Activated CD8-positive, alpha-beta T cell treated with anti-CD3 and anti-CD28 coated beads, Interleukin-2, amount 10 ng/mL, durations not matched to agents 7 days and 5 days (primary cell): ENCODE measurements at regions not wholly inside any gene's neighbourhood (a gene's known extent, or its start where the extent isn't known, plus 50 kb on each side); places are given as distances from the start of the nearest gene placed in this dataset.

Source experiments
- ATAC-seq: fragments of 150-1000 bp; cut with Tn5 transposase; one replicate; pipeline ENCODE4 v1.10.0; 2021; ENCODE audit warnings: moderate library complexity
- CTCF ChIA-PET: fragments of 350-600 bp; sonication (Branson Sonifier 250); formaldehyde crosslinking; loops from one replicate; lab custom pipeline; 2021; ENCODE audit warnings: antibody characterized with exemption; lab: Charles Lee
- POLR2A ChIA-PET: fragments of 350-600 bp; sonication (Branson Sonifier 250); formaldehyde crosslinking; loops from one replicate; lab custom pipeline; 2021; ENCODE audit warnings: antibody characterized with exemption; lab: Charles Lee
- DNase-seq: peaks from one replicate; pipeline ENCODE4 v3.0.0-alpha.2; 2020
- H3K27ac Mint-ChIP-seq: one replicate; pipeline ENCODE4 v1.8.0; 2021; ENCODE audit warnings: mild to moderate bottlenecking, mixed read lengths
- H3K27me3 Mint-ChIP-seq: one replicate; pipeline ENCODE4 v1.8.0; 2021; ENCODE audit warnings: low read depth, mixed read lengths
- H3K36me3 Mint-ChIP-seq: one replicate; pipeline ENCODE4 v1.8.0; 2021; ENCODE audit warnings: low read depth, mixed read lengths
- H3K4me1 Mint-ChIP-seq: one replicate; pipeline ENCODE4 v1.8.0; 2021; ENCODE audit warnings: low read depth, mixed read lengths
- H3K4me3 Mint-ChIP-seq: one replicate; pipeline ENCODE4 v1.8.0; 2021; ENCODE audit warnings: mild to moderate bottlenecking, mixed read lengths
- H3K9me3 Mint-ChIP-seq: one replicate; pipeline ENCODE4 v1.8.0; 2022; ENCODE audit warnings: mixed read lengths; ENCODE audit not compliant: insufficient read depth

- no peaks in the 10 kb centered on the region for H3K27me3 Mint-ChIP-seq
- H3K27ac Mint-ChIP-seq = no peak overlapping the region
- H3K9me3 Mint-ChIP-seq = peaks cover 21% of the 10 kb centered on the region
- H3K36me3 Mint-ChIP-seq = no peaks in the 10 kb centered on the region
- no peak overlapping the region for H3K4me3 Mint-ChIP-seq
- POLR2A ChIA-PET = no interaction called here
- no peak for DNase-seq
- no peaks in the 10 kb centered on the region for H3K4me1 Mint-ChIP-seq
- CTCF ChIA-PET = no interaction called here
- no peak for ATAC-seq
These were observed 219.9 kb upstream of the IRX1 start for GRCh38 chr5:3375586-3376311.

GRCh38 chr5:3373391-3373790, 222.2 kb upstream of the IRX1 start:
- POLR2A ChIA-PET = no interaction called here
- no peaks in the 10 kb centered on the region for H3K27me3 Mint-ChIP-seq
- DNase-seq = no peak

GRCh38 chr5:3372289-3372688, 223.3 kb upstream of the IRX1 start:
- ATAC-seq (no peak), DNase-seq (no peak)
- POLR2A ChIA-PET = no interaction called here
- Mint-ChIP-seq H3K36me3 (no peaks in the 10 kb centered on the region), H3K4me3 (no peak overlapping the region), H3K27me3 (no peaks in the 10 kb centered on the region), H3K4me1 (no peaks in the 10 kb centered on the region), H3K27ac (no peak overlapping the region), H3K9me3 (peaks cover 24% of the 10 kb centered on the region)
- CTCF ChIA-PET = no interaction called here

More at GRCh38 chr5:3373391-3373790, 222.2 kb upstream of the IRX1 start:
- H3K27ac Mint-ChIP-seq = no peak overlapping the region
- H3K36me3 Mint-ChIP-seq = no peaks in the 10 kb centered on the region
- H3K4me1 Mint-ChIP-seq = no peaks in the 10 kb centered on the region
- no peak overlapping the region for H3K4me3 Mint-ChIP-seq
- CTCF ChIA-PET = no interaction called here
- peaks cover 24% of the 10 kb centered on the region for H3K9me3 Mint-ChIP-seq
- no peak for ATAC-seq

GRCh38 chr5:3365501-3366215, 230.0 kb upstream of the IRX1 start:
- Mint-ChIP-seq H3K9me3 (peaks cover 10% of the 10 kb centered on the region), H3K27me3 (no peaks in the 10 kb centered on the region), H3K27ac (no peak overlapping the region), H3K4me1 (no peaks in the 10 kb centered on the region), H3K4me3 (no peak overlapping the region), H3K36me3 (no peaks in the 10 kb centered on the region)
- POLR2A ChIA-PET = no interaction called here
- ATAC-seq (no peak), DNase-seq (no peak)
- CTCF ChIA-PET = no interaction called here

- H3K4me1 Mint-ChIP-seq = no peaks in the 10 kb centered on the region
- no peak for DNase-seq
- no peaks in the 10 kb centered on the region for H3K36me3 Mint-ChIP-seq
- H3K27me3 Mint-ChIP-seq = no peaks in the 10 kb centered on the region
- no peak overlapping the region for H3K27ac Mint-ChIP-seq
- no peak overlapping the region for H3K4me3 Mint-ChIP-seq
- no peak for ATAC-seq
- POLR2A ChIA-PET = no interaction called here
- CTCF ChIA-PET = no interaction called here
- H3K9me3 Mint-ChIP-seq = peaks cover 9% of the 10 kb centered on the region
These were observed 230.7 kb upstream of the IRX1 start for GRCh38 chr5:3364941-3365340.

GRCh38 chr5:3364433-3364832, 231.2 kb upstream of the IRX1 start:
- Mint-ChIP-seq H3K9me3 (peaks cover 6% of the 10 kb centered on the region), H3K4me1 (no peaks in the 10 kb centered on the region), H3K36me3 (no peaks in the 10 kb centered on the region), H3K4me3 (no peak overlapping the region), H3K27ac (no peak overlapping the region), H3K27me3 (no peaks in the 10 kb centered on the region)
- ChIA-PET POLR2A (no interaction called here), CTCF (no interaction called here)
- DNase-seq (no peak), ATAC-seq (no peak)

- ChIA-PET POLR2A (no interaction called here), CTCF (no interaction called here)
- ATAC-seq (no peak), DNase-seq (no peak)
- Mint-ChIP-seq H3K27ac (no peak overlapping the region), H3K27me3 (no peaks in the 10 kb centered on the region), H3K4me3 (no peak overlapping the region), H3K36me3 (no peaks in the 10 kb centered on the region), H3K4me1 (no peaks in the 10 kb centered on the region), H3K9me3 (peaks cover 3% of the 10 kb centered on the region)
These were observed 233.1 kb upstream of the IRX1 start for GRCh38 chr5:3362606-3362910.

GRCh38 chr5:3361811-3362605, 233.6 kb upstream of the IRX1 start:
- ATAC-seq = no peak
- ChIA-PET CTCF (no interaction called here), POLR2A (no interaction called here)
- Mint-ChIP-seq H3K4me1 (no peaks in the 10 kb centered on the region), H3K4me3 (no peak overlapping the region), H3K27me3 (no peaks in the 10 kb centered on the region), H3K27ac (no peak overlapping the region), H3K9me3 (peaks cover 3% of the 10 kb centered on the region), H3K36me3 (no peaks in the 10 kb centered on the region)
- no peak for DNase-seq

GRCh38 chr5:3359642-3360041, 236.0 kb upstream of the IRX1 start:
- Mint-ChIP-seq H3K4me3 (no peak overlapping the region), H3K9me3 (no peaks in the 10 kb centered on the region), H3K27ac (no peak overlapping the region), H3K4me1 (no peaks in the 10 kb centered on the region), H3K27me3 (no peaks in the 10 kb centered on the region), H3K36me3 (no peaks in the 10 kb centered on the region)
- ATAC-seq = no peak
- ChIA-PET CTCF (no interaction called here), POLR2A (no interaction called here)
- no peak for DNase-seq

- H3K36me3 Mint-ChIP-seq = no peaks in the 10 kb centered on the region
- H3K9me3 Mint-ChIP-seq = no peaks in the 10 kb centered on the region
- ATAC-seq (no peak), DNase-seq (no peak)
- H3K27ac Mint-ChIP-seq = no peak overlapping the region
- H3K4me1 Mint-ChIP-seq = no peaks in the 10 kb centered on the region
- no peaks in the 10 kb centered on the region for H3K27me3 Mint-ChIP-seq
- H3K4me3 Mint-ChIP-seq = no peak overlapping the region
- CTCF ChIA-PET = no interaction called here
- POLR2A ChIA-PET = no interaction called here
These were observed 238.3 kb upstream of the IRX1 start for GRCh38 chr5:3357291-3357690.

GRCh38 chr5:3356016-3356415, 239.6 kb upstream of the IRX1 start:
- Mint-ChIP-seq H3K27me3 (no peaks in the 10 kb centered on the region), H3K36me3 (no peaks in the 10 kb centered on the region)
- CTCF ChIA-PET = no interaction called here

GRCh38 chr5:3355126-3355525, 240.5 kb upstream of the IRX1 start:
- Mint-ChIP-seq H3K9me3 (peaks cover 3% of the 10 kb centered on the region), H3K27ac (no peak overlapping the region), H3K27me3 (no peaks in the 10 kb centered on the region), H3K4me1 (no peaks in the 10 kb centered on the region), H3K36me3 (no peaks in the 10 kb centered on the region), H3K4me3 (no peak overlapping the region)
- DNase-seq (no peak), ATAC-seq (no peak)
- ChIA-PET CTCF (no interaction called here), POLR2A (no interaction called here)

More at GRCh38 chr5:3356016-3356415, 239.6 kb upstream of the IRX1 start:
- no peak for ATAC-seq
- DNase-seq = no peak
- Mint-ChIP-seq H3K4me1 (no peaks in the 10 kb centered on the region), H3K27ac (no peak overlapping the region), H3K9me3 (peaks cover 3% of the 10 kb centered on the region), H3K4me3 (no peak overlapping the region)
- POLR2A ChIA-PET = no interaction called here
